ENCODE measurements at regions not wholly inside any gene's neighbourhood (a gene's known extent, or its start where the extent isn't known, plus 50 kb on each side); places are given as distances from the start of the nearest gene placed in this dataset.
"Not testable (repeated sequence)": the region's sequence is repeated elsewhere in the genome, so short reads cannot be mapped to it uniquely, and the experiment has no call there.

DNA sequence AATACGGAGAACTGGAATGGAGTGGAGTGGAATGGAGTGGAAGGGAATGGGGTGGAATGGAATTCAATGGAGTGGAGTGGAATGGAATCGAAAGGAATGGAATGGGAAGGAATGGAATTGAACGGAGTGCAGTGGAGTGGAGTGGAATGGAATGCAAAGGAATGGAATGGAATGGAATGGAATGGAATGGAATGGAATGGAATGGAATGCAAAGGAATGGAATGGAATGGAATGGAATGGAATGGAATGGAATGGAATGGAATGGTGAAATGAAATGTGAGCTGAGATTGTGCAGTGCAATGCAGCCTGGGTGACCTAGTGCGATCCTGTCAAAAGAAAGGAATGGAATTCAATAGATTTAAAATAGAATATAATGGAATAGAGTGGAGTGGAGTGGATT lies 357.3 kb upstream of the WSB1 start:
- DNase-seq (ENCODE audit: low read depth): not testable (repeated sequence)

DNA sequence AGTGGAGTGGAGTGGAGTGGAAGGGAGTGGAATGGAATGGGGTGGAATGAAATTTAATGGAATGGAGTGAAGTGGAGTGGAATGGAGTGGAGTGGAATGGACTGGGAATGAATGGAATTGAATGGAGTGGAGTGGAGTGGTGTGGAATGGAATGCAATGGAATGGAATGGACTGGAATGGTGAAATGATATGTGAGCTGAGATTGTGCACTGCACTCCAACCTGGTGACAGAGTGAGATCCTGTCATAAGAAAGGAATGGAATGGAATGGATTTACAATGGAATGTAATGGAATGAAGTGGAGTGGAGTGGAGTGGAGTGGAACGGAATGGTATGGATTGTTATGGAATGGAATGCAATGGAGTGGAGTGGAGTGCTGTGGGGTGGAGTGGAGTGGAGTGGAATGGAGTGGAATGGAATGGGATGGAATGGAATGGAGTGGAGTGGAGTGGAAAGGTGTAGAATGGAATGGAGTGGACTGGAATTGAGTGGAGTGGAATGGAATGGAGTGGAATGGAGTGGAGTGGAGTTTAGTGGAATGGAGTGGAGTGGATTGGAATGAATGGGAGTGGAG lies 356.1 kb upstream of the WSB1 start:
- not testable (repeated sequence) for DNase-seq (ENCODE audit: low read depth)

DNA sequence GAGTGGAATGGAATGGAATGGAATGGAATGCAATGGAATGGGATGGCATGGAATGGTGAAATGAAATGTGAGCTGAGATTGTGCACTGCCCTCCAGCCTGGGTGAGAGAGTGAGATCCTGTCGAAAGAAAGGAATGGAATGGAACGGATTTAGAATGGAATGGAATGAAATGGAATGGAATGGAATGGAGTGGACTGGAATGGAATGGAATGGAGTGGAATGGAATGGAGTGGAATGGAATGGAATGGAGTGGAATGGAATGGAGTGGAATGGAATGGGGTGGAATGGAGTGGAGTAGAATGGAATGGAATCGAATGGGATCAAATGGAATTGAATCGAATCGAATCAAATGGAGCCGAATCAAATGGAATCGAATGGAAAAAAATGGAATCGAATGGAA lies 354.2 kb upstream of the WSB1 start:
- not testable (repeated sequence) for DNase-seq (ENCODE audit: low read depth)

DNA sequence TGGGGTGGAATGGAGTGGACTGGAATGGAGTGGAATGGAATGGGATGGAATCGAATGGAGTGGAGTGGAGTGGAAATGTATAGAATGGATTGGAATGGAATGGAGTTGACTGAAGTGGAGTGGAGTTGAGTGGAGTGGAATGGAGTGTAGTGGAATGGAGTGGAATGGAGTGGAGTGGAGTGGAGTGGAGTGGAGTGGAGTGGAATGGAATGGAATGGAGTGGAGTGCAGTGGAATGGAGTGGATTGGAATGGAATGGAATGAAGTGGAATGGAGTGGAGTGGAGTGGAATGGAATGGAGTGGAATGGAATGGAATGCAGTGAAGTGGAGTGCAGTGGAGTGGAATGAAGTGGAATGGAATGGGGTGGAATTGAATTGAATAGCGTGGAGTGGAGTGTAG lies 353.3 kb upstream of the WSB1 start:
- not testable (repeated sequence) for DNase-seq (ENCODE audit: low read depth)

DNA sequence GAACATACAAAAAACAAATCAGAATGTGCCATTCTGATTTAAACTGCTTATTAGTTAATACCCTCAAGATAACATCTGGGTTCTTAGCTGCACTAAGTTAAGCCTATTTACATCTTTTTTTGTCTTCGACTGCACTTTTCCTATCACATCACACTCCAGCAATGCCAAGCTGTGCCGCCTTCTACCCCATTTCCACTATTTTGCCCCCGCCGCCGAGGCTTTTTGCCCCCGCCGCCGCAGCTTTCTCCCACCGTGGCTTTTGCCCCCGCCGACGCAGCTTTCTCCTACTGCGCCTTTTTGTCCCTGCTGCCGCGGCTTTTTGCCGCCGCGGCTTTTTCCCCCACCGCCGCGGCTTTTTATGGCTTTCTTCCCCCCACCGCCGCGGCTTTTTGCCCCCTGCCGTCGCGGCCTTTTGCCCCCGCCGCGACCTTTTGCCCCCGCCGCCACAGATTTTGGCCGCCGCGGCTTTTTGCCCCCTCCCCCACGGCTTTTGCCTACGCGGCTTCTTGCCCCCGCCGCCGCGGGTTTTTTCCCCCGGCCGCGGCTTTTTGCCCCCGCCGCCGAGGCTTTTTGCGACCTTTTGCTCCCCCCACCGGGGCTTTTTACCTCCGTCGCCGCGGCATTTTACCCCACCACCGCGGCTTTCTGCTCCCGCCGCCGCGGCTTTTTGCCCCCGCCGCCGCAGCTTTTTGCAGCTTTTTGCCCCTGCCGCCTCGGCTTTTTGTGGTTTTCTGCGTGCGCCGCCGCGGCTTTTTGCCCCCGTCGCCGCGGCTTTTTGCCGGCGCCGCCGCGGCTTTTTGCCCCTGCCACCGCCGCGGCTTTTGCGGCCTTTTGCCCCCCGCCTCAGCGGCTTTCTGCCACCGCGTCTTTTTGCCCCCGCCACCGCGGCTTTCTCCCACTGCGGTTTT lies 331.4 kb upstream of the WSB1 start:
- DNase-seq (ENCODE audit: low read depth): no peak

DNA sequence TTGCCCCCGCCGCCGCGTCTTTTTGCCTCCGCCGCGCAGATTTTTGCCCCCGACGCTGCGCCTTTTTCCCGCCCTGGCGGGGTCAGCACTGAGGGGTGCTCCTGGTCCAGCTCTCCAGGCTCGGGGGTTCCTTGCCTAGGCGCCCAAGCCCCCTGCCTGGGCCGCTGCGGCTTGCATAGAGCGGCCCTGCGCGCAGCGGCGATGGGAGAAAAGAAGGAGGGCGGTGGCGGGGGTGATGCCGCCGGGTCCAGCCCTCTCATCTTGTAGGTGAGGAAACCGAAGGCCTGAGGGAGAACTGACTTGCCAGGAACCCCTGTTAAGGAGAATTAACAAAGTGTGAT lies 330.8 kb upstream of the WSB1 start:
- DNase-seq (ENCODE audit: low read depth): no peak

DNA sequence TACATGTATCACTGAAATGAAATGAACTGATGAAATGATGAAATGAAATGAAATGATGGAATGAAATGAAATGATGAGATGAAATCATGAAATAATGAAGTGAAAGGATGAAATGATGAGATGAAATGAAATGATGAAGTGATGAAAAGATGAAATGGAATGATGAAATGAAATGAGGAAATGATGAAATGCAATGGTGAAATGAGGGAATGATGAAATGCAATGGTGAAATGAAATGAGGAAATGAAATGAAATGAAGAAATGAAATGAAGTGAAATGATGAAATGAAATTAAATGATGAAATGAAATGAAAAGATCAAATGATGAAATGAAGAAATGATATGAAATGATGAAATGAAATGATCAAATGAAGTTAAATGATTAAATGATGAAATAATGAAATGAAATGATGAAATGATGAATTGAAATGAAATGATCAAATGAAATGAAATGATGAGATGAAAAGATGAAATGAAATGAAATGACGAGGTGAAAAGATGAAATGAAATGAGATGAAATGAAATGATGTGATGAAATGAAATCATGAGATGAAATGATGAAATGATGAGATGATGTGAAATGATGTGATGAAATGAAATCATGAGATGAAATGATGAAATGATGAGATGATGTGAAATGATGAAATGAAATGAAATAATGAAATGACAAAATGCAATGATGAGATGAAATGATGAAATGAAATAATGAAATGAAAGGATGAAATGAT lies 327.9 kb upstream of the WSB1 start:
- DNase-seq (ENCODE audit: low read depth): not testable (repeated sequence)

DNA sequence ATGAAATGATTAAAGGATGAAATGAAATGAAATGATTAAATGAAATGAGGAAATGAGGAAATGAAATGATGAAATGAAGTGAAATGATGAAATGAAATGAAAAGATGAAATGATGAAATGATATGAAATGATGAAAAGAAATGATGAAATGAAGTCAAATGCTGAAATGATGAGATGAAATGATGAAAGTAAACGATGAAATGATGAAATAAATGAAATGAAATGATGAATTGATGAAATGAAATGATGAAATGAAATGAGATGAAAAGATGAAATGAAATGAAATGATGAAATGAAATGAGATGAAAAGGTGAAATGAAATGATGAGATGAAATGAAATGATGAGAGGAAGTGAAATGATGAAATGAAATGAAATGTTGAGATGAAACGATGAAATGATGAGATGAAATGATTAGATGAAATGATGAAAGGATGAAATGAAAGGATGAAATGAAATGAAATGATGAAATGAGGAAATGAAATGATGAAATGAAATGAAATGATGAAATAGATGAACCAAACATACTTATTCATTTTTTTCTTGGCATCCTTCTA lies 327.2 kb upstream of the WSB1 start:
- DNase-seq (ENCODE audit: low read depth): not testable (repeated sequence)

DNA sequence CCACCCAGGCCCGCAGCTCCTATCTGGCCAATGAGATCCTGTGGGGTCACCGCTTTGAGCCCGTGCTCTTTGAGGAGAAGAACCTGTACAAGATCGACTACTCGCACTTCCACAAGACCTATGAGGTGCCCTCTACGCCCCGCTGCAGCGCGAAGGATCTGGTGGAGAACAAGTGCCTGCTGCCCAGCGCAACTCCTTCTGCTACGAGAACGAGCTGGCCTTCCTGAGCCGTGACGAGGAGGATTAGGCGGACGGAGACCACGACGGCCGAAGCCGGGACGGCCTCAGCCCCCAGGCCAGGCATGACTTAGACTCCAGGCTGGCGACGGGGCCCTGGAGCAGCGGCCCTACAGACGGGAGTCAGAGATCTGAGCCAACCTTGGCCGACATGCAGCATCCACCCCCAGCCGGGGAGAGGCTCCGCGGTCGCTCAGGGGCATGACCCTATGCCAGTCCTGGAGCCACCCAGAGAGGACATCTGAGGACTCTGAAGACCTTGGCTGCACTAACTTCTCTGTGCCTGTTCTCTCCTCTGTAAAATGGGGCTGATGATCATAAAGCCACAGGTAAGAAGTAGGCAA lies 312.0 kb upstream of the WSB1 start:
- not testable (repeated sequence) for DNase-seq (ENCODE audit: low read depth)

DNA sequence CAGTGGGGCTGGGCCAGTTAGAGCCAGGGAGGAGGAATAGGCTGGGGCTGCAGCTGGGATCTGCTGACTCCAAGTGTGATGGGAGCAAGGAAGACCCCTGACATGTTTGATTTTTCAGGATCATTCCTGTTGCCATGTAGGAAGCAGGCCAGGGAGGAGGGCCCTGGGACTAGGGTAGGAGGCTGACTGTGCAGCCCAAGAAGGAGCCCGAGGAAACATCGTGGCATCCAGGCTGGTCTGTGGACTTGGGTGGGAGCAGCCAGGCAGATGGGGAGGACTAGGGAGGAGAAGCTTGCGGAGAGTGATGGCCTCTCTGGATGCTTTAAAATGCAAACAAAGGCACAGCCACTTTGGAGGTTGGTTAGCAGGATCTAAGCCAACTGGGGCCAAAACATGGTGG lies 311.4 kb upstream of the WSB1 start:
- not testable (repeated sequence) for DNase-seq (ENCODE audit: low read depth)

DNA sequence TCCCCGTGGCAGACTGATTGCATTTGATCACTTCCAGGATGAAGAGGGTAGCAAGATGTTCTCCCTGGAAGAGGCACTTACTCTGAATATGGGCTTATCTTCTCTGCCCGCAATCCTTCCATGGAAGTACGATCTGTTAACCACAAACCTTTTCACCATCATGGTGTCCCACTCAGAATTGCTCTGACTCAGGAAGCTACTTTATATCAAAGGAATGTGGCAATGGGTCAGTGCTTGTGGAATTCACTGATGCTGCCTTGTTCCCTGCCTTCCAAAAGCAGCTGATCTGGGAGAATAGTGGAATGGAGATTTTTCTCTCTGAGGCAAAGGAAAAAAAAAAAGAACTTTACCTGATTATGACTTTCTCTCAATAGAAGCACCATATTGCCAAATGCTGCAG lies 306.1 kb upstream of the WSB1 start:
- DNase-seq (ENCODE audit: low read depth): peak; percentile 14

DNA sequence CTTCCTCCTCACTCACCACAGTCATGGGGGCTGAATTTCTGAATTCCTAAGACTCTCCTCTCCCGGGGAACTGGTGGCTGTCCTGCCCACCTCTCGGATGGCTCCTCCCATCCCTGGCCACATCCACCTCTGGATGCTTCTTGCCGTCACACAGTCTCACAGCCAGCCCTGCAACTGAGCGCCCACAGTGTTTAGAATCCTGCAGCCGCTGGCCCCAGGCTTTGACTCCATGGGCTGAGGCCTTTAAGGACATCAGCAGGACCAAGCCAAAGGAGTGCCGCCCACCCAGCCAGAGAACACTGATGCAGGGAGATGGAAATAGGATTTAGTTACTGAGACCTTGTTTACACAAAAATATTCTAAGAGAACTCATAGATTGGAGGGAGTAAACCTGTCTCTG lies 299.3 kb upstream of the WSB1 start:
- not testable (repeated sequence) for DNase-seq (ENCODE audit: low read depth)

DNA sequence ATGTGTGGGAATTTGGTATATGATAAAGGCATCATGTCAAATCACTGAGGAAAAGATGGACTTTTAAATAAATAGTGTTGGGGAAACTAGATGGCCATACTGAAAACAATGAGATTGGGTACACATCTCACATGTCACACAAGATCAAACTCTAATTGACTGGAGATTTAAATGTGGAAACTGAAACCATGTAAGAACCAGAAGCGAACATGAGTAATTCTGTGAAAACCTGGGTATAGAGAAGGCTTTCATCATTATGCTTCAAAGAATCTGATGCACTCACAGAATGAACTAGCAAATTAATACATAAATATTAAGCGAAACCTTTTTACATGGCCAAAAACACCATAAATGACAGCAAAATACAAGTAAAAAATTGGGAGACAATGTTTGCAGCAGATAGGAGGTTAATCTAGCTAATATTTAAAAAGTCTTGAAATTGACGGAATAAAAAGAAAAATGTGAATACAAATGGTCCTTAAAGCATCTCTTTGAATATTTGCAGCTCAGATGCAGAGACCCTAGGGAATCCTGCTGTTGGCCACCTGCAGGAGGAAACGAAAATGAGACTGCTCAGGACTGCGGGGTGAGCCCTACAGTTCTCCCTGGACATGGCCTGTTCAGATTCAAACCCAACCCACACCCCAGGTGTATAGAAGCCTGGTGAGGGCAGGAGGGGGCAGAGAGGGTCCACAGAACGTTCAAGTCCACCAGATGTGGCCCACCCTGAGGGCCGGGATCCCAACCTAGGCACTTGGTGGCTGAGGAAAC lies 297.6 kb upstream of the WSB1 start:
- DNase-seq (ENCODE audit: low read depth): not testable (repeated sequence)

DNA sequence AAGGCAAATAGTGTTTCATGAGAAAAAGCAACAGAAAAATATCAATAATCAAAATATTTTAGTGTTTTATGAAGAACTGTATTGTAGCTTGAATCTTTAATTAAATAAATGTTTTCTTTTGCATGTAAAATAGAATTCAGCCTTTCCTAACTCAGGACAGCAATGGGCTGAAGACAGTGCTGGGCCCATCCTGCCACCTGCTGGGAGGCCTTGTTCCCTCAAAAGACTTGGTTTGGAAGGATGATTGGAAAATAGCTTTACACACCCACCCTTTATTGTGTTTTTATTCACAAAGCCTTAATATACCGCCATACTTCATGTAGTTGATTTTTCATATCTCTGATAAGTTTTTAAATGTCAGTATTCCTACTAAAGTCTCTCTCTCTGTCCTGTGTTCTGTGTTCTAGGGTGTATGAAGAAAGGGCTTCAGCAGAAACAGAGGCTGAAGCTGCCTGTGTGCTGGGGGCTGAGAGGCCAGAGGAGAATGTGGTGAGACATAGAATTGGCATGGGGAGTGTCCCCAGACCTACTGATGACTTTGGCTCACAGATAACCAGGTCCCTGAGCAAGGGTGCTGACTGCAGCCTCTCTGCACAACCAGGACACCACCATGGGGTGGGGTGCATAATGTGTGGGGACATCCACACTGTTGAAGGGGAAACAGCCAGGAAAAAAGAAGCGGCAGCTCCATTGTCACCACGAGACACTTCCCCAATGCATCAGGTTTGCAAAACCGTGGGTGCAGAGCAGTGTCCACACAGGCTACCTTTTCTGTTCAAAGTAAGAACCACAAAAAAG lies 286.0 kb upstream of the WSB1 start:
- DNase-seq (ENCODE audit: low read depth): not testable (repeated sequence)

DNA sequence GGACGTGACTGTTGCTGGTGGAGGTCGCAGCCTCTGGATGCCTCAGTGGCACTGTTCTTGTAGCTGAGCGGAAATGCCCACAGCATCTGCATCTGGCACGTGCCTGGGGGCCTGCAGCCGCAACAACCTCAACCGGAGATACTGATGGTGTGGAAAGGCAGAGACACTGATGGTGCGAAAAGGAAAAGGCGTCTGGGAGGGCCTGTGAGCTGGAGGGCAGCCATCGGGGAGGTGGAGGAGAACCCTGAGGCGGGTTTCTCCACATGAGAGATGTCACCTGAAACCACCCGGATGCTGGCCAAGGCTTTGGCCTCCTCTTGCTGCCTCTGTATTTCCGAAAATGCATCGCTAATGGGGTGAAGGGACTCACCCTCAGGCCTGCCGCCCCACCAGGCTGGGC lies 284.8 kb upstream of the WSB1 start:
- no peak for DNase-seq (ENCODE audit: low read depth)

DNA sequence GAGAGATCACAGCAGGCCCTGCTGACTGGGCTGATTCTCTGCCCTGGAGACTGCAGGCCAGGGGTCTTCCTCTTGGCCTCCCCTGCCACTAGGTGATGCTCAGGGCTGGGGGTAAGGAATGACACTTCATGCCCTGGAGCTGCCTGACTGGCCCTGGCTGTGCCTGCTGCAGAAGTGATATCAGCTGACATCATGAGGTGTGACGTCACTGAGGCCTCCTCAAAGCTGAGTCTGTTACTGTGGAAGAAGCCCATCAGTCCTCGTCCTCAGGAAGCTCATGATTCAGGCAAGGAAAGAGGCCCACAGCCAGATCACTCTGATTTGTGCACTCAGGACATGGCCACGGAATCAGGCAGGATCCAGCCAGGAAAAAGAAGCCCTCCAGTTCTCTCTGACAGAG lies 283.8 kb upstream of the WSB1 start:
- DNase-seq (ENCODE audit: low read depth): not testable (repeated sequence)

DNA sequence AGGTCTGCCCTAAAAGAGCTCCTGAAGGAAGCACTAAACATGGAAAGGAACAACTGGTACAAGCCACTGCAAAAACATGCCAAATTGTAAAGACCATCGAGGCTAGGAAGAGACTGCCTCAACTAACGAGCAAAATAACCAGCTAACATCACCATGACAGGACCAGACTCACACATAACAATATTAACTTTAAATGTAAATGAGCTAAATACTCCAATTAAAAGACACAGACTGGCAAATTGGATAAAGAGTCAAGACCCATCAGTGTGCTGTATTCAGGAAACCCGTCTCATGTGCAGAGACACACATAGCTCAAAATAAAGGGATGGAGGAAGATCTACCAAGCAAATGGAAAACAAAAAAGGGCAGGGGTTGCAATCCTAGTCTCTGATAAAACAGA lies 263.4 kb upstream of the WSB1 start:
- not testable (repeated sequence) for DNase-seq (ENCODE audit: low read depth)

DNA sequence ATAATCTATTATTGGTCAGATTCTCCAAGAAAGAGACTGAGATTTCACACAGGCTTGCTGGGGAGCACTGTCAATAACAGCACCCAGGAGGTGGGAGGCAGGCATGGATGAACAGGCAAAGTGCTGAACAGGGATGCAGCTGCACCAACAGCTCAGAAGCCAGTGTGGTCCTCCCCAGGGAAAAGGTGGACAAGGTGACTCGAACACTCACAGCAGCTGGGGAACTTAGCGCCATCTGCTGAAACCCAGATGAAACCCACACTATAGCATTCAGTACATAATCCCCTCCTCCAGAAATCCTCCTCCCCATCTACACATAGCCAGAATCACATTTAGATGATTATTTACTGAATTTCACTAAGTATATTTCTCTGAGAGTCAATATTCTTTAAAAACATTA lies 255.2 kb upstream of the WSB1 start:
- DNase-seq (ENCODE audit: low read depth): no peak

DNA sequence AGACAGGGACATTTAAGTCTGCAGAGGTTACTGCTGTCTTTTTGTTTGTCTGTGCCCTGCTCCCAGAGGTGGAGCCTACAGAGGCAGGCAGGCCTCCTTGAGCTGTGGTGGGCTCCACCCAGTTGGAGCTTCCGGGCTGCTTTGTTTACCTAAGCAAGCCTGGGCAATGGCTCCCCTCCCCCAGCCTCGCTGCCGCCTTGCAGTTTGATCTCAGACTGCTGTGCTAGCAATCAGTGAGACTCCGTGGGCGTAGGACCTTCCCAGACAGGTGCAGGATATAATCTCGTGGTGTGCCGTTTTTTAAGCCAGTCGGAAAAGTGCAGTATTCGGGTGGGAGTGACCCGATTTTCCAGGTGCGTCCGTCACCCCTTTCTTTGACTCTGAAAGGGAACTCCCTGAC lies 248.9 kb upstream of the WSB1 start:
- DNase-seq (ENCODE audit: low read depth): not testable (repeated sequence)

DNA sequence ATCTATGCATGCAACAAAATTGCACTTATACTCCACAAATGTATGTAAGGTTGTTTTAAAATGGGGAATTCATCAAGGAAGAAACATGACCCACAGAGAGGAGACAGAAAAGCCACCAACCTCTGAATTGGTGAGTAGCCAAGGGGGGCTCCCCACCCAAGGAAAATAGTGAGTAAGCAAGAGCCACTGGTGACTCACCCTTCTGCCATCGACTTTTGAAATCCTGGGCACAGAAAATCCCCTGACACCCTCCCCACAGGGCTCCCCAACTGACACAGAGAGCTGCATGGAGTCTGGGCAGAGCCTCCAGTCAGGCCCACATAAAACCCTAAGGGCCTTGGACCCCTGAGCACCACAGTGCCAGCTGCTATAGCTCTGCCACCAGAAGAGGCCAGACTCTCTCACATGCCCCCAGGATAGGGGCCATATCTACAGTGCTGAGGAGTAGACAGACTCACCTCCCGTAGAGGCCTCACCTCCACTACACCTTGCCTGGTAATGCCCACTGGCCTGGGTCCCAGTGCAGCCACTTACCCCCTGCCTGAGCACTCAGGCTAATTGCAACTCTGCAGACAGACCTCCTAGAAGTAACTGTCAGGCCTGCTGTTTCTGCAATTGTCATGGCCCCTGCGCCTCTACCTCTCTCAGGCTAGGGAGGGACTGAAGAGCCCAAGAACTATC lies 244.7 kb upstream of the WSB1 start:
- DNase-seq (ENCODE audit: low read depth): no peak

Data from GM04503 (cell line).